PC-9 (cell line): ENCODE measurements at regions not wholly inside any gene's neighbourhood (a gene's known extent, or its start where the extent isn't known, plus 50 kb on each side); places are given as distances from the start of the nearest gene placed in this dataset.

Experiments used
- EZH2 ChIP-seq: fragments of 200-600 bp; sonication (generic); IDR thresholded peaks from 2 replicates; pipeline ENCODE4 v1.8.0; 2017; ENCODE audit warnings: antibody characterized with exemption, low read depth
- TF ChIP-seq, protein P1 (sequence below): fragments of 200-600 bp; sonication (generic); conservative IDR thresholded peaks from 2 replicates; pipeline ENCODE4 v1.6.1; 2017; ENCODE audit warnings: mixed run types, antibody characterized with exemption, mild to moderate bottlenecking, moderate library complexity

- TF ChIP-seq, protein P1, sequence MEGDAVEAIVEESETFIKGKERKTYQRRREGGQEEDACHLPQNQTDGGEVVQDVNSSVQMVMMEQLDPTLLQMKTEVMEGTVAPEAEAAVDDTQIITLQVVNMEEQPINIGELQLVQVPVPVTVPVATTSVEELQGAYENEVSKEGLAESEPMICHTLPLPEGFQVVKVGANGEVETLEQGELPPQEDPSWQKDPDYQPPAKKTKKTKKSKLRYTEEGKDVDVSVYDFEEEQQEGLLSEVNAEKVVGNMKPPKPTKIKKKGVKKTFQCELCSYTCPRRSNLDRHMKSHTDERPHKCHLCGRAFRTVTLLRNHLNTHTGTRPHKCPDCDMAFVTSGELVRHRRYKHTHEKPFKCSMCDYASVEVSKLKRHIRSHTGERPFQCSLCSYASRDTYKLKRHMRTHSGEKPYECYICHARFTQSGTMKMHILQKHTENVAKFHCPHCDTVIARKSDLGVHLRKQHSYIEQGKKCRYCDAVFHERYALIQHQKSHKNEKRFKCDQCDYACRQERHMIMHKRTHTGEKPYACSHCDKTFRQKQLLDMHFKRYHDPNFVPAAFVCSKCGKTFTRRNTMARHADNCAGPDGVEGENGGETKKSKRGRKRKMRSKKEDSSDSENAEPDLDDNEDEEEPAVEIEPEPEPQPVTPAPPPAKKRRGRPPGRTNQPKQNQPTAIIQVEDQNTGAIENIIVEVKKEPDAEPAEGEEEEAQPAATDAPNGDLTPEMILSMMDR = no peak
- TF ChIP-seq EZH2 = no peak
Observed at GRCh38 chr20:57090590-57091560, 175.6 kb downstream of the BMP7 start.
